IMR-90 (cell line): ENCODE measurements at regions not wholly inside any gene's neighbourhood (a gene's known extent, or its start where the extent isn't known, plus 50 kb on each side); places are given as distances from the start of the nearest gene placed in this dataset.

ENCODE experiments used
- ATAC-seq: fragments of 200-7000 bp; cut with Tn5 transposase; 2 replicates; pipeline ENCODE4 v1.9.1; 2020; ENCODE audit warnings: low read depth, mild to moderate bottlenecking, moderate library complexity
- BruUV-seq: library from RNA; stranded (reverse); fragments of 400-500 nt; replicated peaks from 2 replicates; lab custom pipeline; 2021; lab: Mats Ljungman, UMichigan
- CTCF ChIA-PET: fragments of 300-600 bp; formaldehyde crosslinking; extraction: SDS; loops from one replicate; lab custom pipeline; 2021; ENCODE audit warnings: antibody characterized with exemption; lab: Yijun Ruan, JAX
- POLR2A ChIA-PET: fragments of 300-600 bp; sonication (Branson Sonifier 250); formaldehyde crosslinking; loops from one replicate; lab custom pipeline; 2022; ENCODE audit warnings: antibody characterized with exemption; ENCODE audit not compliant: unreplicated experiment; lab: Charles Lee
- DNase-seq: peaks from one replicate; pipeline ENCODE4 v3.0.0; 2013
- H2AFZ ChIP-seq: replicated peaks from 2 replicates; pipeline ENCODE3; 2013; ENCODE audit warnings: low read length, mild to moderate bottlenecking; ENCODE audit not compliant: poor library complexity
- H2AK5ac ChIP-seq: 2 replicates; pipeline ENCODE4 v1.6.1; 2013; ENCODE audit warnings: low read depth, low read length, inconsistent platforms
- H2AK9ac ChIP-seq: replicated peaks from 2 replicates; pipeline ENCODE3; 2013; ENCODE audit warnings: mild to moderate bottlenecking, low read depth, low read length, moderate library complexity; ENCODE audit not compliant: poor library complexity
- H2BK120ac ChIP-seq: 2 replicates; pipeline ENCODE4 v1.6.1; 2013; ENCODE audit warnings: low read depth, low read length, inconsistent platforms
- H2BK15ac ChIP-seq: 3 replicates; pipeline ENCODE4 v1.6.1; 2013; ENCODE audit warnings: low read depth, low read length, inconsistent platforms
- H2BK20ac ChIP-seq: 2 replicates; pipeline ENCODE4 v1.6.1; 2013; ENCODE audit warnings: low read depth, mild to moderate bottlenecking, inconsistent platforms, low read length, moderate library complexity
- H2BK5ac ChIP-seq: 2 replicates; pipeline ENCODE4 v1.6.1; 2013; ENCODE audit warnings: mild to moderate bottlenecking, low read depth, low read length, inconsistent platforms; ENCODE audit not compliant: poor library complexity, severe bottlenecking
- H3K14ac ChIP-seq: replicated peaks from 2 replicates; pipeline ENCODE4 v1.6.1; 2013; ENCODE audit warnings: low read depth, low read length, inconsistent platforms
- H3K18ac ChIP-seq: 2 replicates; pipeline ENCODE4 v1.6.1; 2013; ENCODE audit warnings: low read depth, low read length, control low read depth
- H3K23ac ChIP-seq: 2 replicates; pipeline ENCODE4 v1.6.1; 2013; ENCODE audit warnings: low read depth, low read length, inconsistent platforms
- H3K27ac ChIP-seq: 2 replicates; pipeline ENCODE4 v1.5.1; 2013; ENCODE audit warnings: mild to moderate bottlenecking, control low read depth, low read length; ENCODE audit not compliant: insufficient read depth
- H3K27me3 ChIP-seq: 2 replicates; pipeline ENCODE4 v1.6.1; 2013; ENCODE audit warnings: low read length; ENCODE audit not compliant: control insufficient read depth, insufficient read depth
- H3K36me3 ChIP-seq: 2 replicates; pipeline ENCODE4 v1.6.1; 2013; ENCODE audit warnings: low read length, mixed read lengths; ENCODE audit not compliant: control insufficient read depth, insufficient read depth
- H3K4ac ChIP-seq: 2 replicates; pipeline ENCODE4 v1.6.1; 2013; ENCODE audit warnings: low read depth, low read length, inconsistent platforms
- H3K4me1 ChIP-seq: 2 replicates; pipeline ENCODE4 v1.6.1; 2013; ENCODE audit warnings: low read length, mixed read lengths; ENCODE audit not compliant: control insufficient read depth, insufficient read depth
- H3K4me2 ChIP-seq: 2 replicates; pipeline ENCODE4 v1.6.1; 2013; ENCODE audit warnings: low read depth, mild to moderate bottlenecking, control low read depth, low read length, moderate library complexity
- H3K4me3 ChIP-seq: 2 replicates; pipeline ENCODE4 v1.5.1; 2013; ENCODE audit warnings: low read depth, mild to moderate bottlenecking, control low read depth, low read length, moderate library complexity; ENCODE audit not compliant: insufficient read depth
- H3K56ac ChIP-seq: 2 replicates; pipeline ENCODE4 v1.6.1; 2013; ENCODE audit warnings: low read length, inconsistent platforms; ENCODE audit not compliant: insufficient read depth; ENCODE audit errors: extremely low read depth
- H3K79me1 ChIP-seq, 2 experiments: 2 replicates each; pipeline ENCODE4 v1.6.1; 2013; ENCODE audit warnings: low read length in 2 of 2, inconsistent platforms in 1 of 2, low read depth in 1 of 2
- H3K9ac ChIP-seq: 2 replicates; pipeline ENCODE4 v1.6.1; 2013; ENCODE audit warnings: low read depth, low read length, control low read depth
- H3K9me1 ChIP-seq: 2 replicates; pipeline ENCODE4 v1.6.1; 2013; ENCODE audit warnings: low read length, inconsistent platforms; ENCODE audit not compliant: insufficient read depth
- H3K9me3 ChIP-seq: 2 replicates; pipeline ENCODE4 v1.6.1; 2013; ENCODE audit warnings: low read length; ENCODE audit not compliant: control insufficient read depth, insufficient read depth
- H4K20me1 ChIP-seq: 2 replicates; pipeline ENCODE4 v1.6.1; 2013; ENCODE audit warnings: low read length, inconsistent platforms; ENCODE audit not compliant: insufficient read depth
- H4K5ac ChIP-seq: 2 replicates; pipeline ENCODE4 v1.6.1; 2013; ENCODE audit warnings: mild to moderate bottlenecking, low read depth, low read length, control low read depth
- H4K8ac ChIP-seq, 2 experiments: 2 replicates each; pipeline ENCODE4 v1.6.1; 2013; ENCODE audit warnings: low read depth in 2 of 2, low read length in 2 of 2, control low read depth in 1 of 2, inconsistent platforms in 1 of 2
- H4K91ac ChIP-seq: 2 replicates; pipeline ENCODE4 v1.6.1; 2013; ENCODE audit warnings: low read depth, low read length, inconsistent platforms; ENCODE audit not compliant: insufficient read depth
- CEBPB ChIP-seq: IDR thresholded peaks from 2 replicates; pipeline ENCODE4 v1.6.1; 2012; ENCODE audit warnings: low read depth, low read length, improper control_type of control experiment
- CHD1 ChIP-seq: IDR thresholded peaks from 2 replicates; pipeline ENCODE4 v1.6.1; 2012; ENCODE audit warnings: low read depth, low read length, improper control_type of control experiment
- FOS ChIP-seq: fragments of 150-350 bp; IDR thresholded peaks from 2 replicates; pipeline ENCODE4 v1.6.1; 2016; ENCODE audit warnings: low read depth, low read length
- MAFK ChIP-seq: IDR thresholded peaks from 2 replicates; pipeline ENCODE4 v1.6.1; 2012; ENCODE audit warnings: low read depth, low read length, improper control_type of control experiment
- MAZ ChIP-seq: IDR thresholded peaks from 2 replicates; pipeline ENCODE4 v1.6.1; 2012; ENCODE audit warnings: low read depth, mild to moderate bottlenecking, low read length, improper control_type of control experiment, moderate library complexity, borderline replicate concordance
- MXI1 ChIP-seq: IDR thresholded peaks from 2 replicates; pipeline ENCODE4 v1.6.1; 2012; ENCODE audit warnings: low read depth, mild to moderate bottlenecking, low read length, moderate library complexity, borderline replicate concordance
- NFE2L2 ChIP-seq: fragments of 150-350 bp; IDR thresholded peaks from 2 replicates; pipeline ENCODE4 v1.6.1; 2016; ENCODE audit warnings: low read depth, mild to moderate bottlenecking, low read length
- POLR2A ChIP-seq: IDR thresholded peaks from 2 replicates; pipeline ENCODE4 v1.6.1; 2012; ENCODE audit warnings: mild to moderate bottlenecking, low read depth, low read length
- RAD21 ChIP-seq: IDR thresholded peaks from 2 replicates; pipeline ENCODE4 v1.6.1; 2012; ENCODE audit warnings: low read length, improper control_type of control experiment
- RCOR1 ChIP-seq: IDR thresholded peaks from 2 replicates; pipeline ENCODE4 v1.6.1; 2012; ENCODE audit warnings: mild to moderate bottlenecking, low read length, improper control_type of control experiment; ENCODE audit not compliant: insufficient replicate concordance
- RFX5 ChIP-seq: IDR thresholded peaks from 2 replicates; pipeline ENCODE4 v1.8.0; 2012; ENCODE audit warnings: low read depth, mild to moderate bottlenecking, low read length, moderate library complexity
- USF2 ChIP-seq: fragments of 150-350 bp; IDR thresholded peaks from 2 replicates; pipeline ENCODE4 v1.6.1; 2017; ENCODE audit warnings: mild to moderate bottlenecking, antibody characterized with exemption, low read length, low read depth
- WGBS, 2 experiments: methylation state at CpG; one replicate each; pipeline versions ENCODE4 v1.1.5 to v1.1.7; 2013; ENCODE audit warnings: missing lambda C conversion rate in 2 of 2; ENCODE audit not compliant: insufficient read length in 1 of 2; ENCODE audit errors: extremely low coverage in 2 of 2; 5-methylcytosine and 5-hydroxymethylcytosine counted together
- dilution Hi-C: fragments of 300-500 bp; cut with HindIII; formaldehyde crosslinking; loops from one replicate; pipeline ENCODE4 v1.14.3; 2018; ENCODE audit warnings: low sequenced_read_pairs; ENCODE audit not compliant: unreplicated experiment
- in situ Hi-C: fragments of 300-500 bp; cut with MboI; formaldehyde crosslinking; loops from 3 replicates; pipeline ENCODE4 v1.14.3; 2019; ENCODE audit warnings: low sequenced_read_pairs, inconsistent platforms, mixed read lengths
- intact Hi-C: fragments of 100-400 bp; cut with micrococcal nuclease; formaldehyde crosslinking; loops from 2 replicates; pipeline ENCODE4 v1.10.0; 2022
- TF ChIP-seq, protein P1 (sequence below): conservative IDR thresholded peaks from 2 replicates; pipeline ENCODE4 v1.5.1; 2012; ENCODE audit warnings: mild to moderate bottlenecking, low read depth, low read length, improper control_type of control experiment

- ChIA-PET POLR2A (no interaction called here), CTCF (no interaction called here)
- Histone ChIP-seq H3K9me1 (no peaks in the 10 kb centered on the region), H2BK20ac (no peak overlapping the region), H3K4me3 (no peak overlapping the region), H3K4ac (no peak overlapping the region), H3K14ac (no peak overlapping the region), H4K8ac (no peak overlapping the region), H4K91ac (no peak overlapping the region), H3K27ac (no peak overlapping the region), H2BK120ac (no peak overlapping the region), H3K56ac (no peak overlapping the region), H3K9me3 (no peaks in the 10 kb centered on the region), H3K4me2 (no peak overlapping the region), H2BK5ac (no peak overlapping the region), H4K20me1 (no peaks in the 10 kb centered on the region), H3K36me3 (no peaks in the 10 kb centered on the region), H2BK15ac (no peak overlapping the region), H3K18ac (no peak overlapping the region), H4K5ac (no peak overlapping the region), H2AK5ac (no peak overlapping the region), H3K4me1 (no peaks in the 10 kb centered on the region; the same call in 1 of the 2 replicates), H3K27me3 (peaks cover 4% of the 10 kb centered on the region), H2AK9ac (no peak overlapping the region), H3K23ac (no peak overlapping the region), H2AFZ (no peak overlapping the region), H3K79me1 (no peaks in the 10 kb centered on the region), H3K9ac (no peak overlapping the region)
- ATAC-seq (no peak), DNase-seq (no peak)
- 69% methylated on average over 4 of the region's 12 CpGs; no CpG with 5 or more reads in 1 of the 2 experiments for WGBS, 2 experiments
- no peak for TF ChIP-seq USF2
- no peak for TF ChIP-seq CEBPB
- TF ChIP-seq MAZ: no peak
- no peak for TF ChIP-seq RAD21
- no peak for TF ChIP-seq FOS
- no peak for TF ChIP-seq POLR2A
- TF ChIP-seq CHD1: no peak
- TF ChIP-seq MXI1: no peak
- TF ChIP-seq NFE2L2: no peak
- TF ChIP-seq RCOR1: no peak
- no peak for TF ChIP-seq MAFK
- TF ChIP-seq RFX5: no peak
- TF ChIP-seq, protein P1, sequence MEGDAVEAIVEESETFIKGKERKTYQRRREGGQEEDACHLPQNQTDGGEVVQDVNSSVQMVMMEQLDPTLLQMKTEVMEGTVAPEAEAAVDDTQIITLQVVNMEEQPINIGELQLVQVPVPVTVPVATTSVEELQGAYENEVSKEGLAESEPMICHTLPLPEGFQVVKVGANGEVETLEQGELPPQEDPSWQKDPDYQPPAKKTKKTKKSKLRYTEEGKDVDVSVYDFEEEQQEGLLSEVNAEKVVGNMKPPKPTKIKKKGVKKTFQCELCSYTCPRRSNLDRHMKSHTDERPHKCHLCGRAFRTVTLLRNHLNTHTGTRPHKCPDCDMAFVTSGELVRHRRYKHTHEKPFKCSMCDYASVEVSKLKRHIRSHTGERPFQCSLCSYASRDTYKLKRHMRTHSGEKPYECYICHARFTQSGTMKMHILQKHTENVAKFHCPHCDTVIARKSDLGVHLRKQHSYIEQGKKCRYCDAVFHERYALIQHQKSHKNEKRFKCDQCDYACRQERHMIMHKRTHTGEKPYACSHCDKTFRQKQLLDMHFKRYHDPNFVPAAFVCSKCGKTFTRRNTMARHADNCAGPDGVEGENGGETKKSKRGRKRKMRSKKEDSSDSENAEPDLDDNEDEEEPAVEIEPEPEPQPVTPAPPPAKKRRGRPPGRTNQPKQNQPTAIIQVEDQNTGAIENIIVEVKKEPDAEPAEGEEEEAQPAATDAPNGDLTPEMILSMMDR: no peak
- BruUV-seq: no TSS peak
- intact Hi-C loops: no loop called here
- dilution Hi-C loops: no loop called here
- in situ Hi-C loops: no loop called here
Measured at GRCh38 chr22:27625769-27626674, 175.5 kb downstream of the MN1 start.
